HCT116 (cell line): ENCODE measurements at regions not wholly inside any gene's neighbourhood (a gene's known extent, or its start where the extent isn't known, plus 50 kb on each side); places are given as distances from the start of the nearest gene placed in this dataset.

Source experiments
- CEBPB ChIP-seq: IDR thresholded peaks from 2 replicates; pipeline ENCODE4 v1.6.1; 2012; ENCODE audit warnings: low read depth
- EZH2 ChIP-seq: fragments of 200-600 bp; sonication (generic); IDR thresholded peaks from 2 replicates; pipeline ENCODE4 v1.6.1; 2017; ENCODE audit warnings: antibody characterized with exemption, mixed run types
- POLR2A ChIP-seq: IDR thresholded peaks from 2 replicates; pipeline ENCODE4 v1.7.0; 2011; ENCODE audit warnings: borderline replicate concordance; ENCODE audit not compliant: insufficient read depth, insufficient read length; ENCODE audit errors: extremely low read depth
- POLR2AphosphoS5 ChIP-seq: IDR thresholded peaks from 2 replicates; pipeline ENCODE4 v1.6.1; 2011; ENCODE audit warnings: mild to moderate bottlenecking, low read depth, low read length, moderate library complexity
- YY1 ChIP-seq: IDR thresholded peaks from 2 replicates; pipeline ENCODE4 v1.6.1; 2011; ENCODE audit warnings: low read length, low read depth, moderate library complexity, mild to moderate bottlenecking; ENCODE audit not compliant: insufficient replicate concordance; ENCODE audit errors: extremely low read depth
- ZNF274 ChIP-seq: fragments of 200-500 bp; sonication (Bioruptor generic); IDR thresholded peaks from 2 replicates; pipeline ENCODE4 v1.6.1; 2014; ENCODE audit warnings: mild to moderate bottlenecking, low read depth, low read length, inconsistent platforms
- TF ChIP-seq, protein P1 (sequence below), 3 experiments: fragments of 200-600 bp in 1 of 3; sonication (generic) in 1 of 3; IDR thresholded peaks in 2 of 3; conservative IDR thresholded peaks in 1 of 3; 2 replicates each; pipeline ENCODE4 v1.5.1; 2012 to 2017; ENCODE audit warnings: low read depth in 2 of 3, low read length in 2 of 3, antibody characterized with exemption in 1 of 3, borderline replicate concordance in 1 of 3, control low read depth in 1 of 3, mild to moderate bottlenecking in 1 of 3, mixed read lengths in 1 of 3, mixed run types in 1 of 3, moderate library complexity in 1 of 3; ENCODE audit not compliant: insufficient read depth in 1 of 3

DNA sequence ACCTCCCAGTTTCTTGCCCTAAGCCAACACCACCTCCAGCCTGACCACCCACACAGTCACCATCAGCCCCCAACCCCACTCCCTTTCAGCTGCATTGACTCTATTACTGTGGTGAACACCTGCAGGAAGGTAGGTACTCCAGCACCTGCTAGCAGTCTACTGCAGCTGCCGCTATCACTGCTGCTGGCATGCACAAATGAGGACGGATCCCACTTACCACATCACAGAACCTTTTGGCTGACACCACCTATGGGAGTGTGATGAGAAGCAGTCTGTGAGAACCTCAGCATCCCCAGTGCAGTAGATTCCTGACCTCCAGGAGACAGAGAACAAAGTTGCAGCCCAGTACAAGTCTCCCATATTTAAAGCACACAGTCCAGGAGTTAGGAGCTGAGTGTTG, 71.9 kb downstream of the ANXA1 start:
- TF ChIP-seq, protein P1, sequence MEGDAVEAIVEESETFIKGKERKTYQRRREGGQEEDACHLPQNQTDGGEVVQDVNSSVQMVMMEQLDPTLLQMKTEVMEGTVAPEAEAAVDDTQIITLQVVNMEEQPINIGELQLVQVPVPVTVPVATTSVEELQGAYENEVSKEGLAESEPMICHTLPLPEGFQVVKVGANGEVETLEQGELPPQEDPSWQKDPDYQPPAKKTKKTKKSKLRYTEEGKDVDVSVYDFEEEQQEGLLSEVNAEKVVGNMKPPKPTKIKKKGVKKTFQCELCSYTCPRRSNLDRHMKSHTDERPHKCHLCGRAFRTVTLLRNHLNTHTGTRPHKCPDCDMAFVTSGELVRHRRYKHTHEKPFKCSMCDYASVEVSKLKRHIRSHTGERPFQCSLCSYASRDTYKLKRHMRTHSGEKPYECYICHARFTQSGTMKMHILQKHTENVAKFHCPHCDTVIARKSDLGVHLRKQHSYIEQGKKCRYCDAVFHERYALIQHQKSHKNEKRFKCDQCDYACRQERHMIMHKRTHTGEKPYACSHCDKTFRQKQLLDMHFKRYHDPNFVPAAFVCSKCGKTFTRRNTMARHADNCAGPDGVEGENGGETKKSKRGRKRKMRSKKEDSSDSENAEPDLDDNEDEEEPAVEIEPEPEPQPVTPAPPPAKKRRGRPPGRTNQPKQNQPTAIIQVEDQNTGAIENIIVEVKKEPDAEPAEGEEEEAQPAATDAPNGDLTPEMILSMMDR (IDR thresholded peaks at IDR 0.05 in 2 of 3, conservative IDR thresholded peaks at IDR 0.05 in 1 of 3; ENCODE audit: borderline replicate concordance in 1 of 3, insufficient read depth in 1 of 3, low read depth in 2 of 3, low read length in 2 of 3) = no peak
- no peak for TF ChIP-seq YY1
- TF ChIP-seq EZH2 = no peak
- no peak for TF ChIP-seq POLR2A
- no peak for TF ChIP-seq CEBPB
- no peak for TF ChIP-seq POLR2AphosphoS5
- TF ChIP-seq ZNF274 = no peak
